Left lung (tissue), 4 donors: ENCODE measurements at regions not wholly inside any gene's neighbourhood (a gene's known extent, or its start where the extent isn't known, plus 50 kb on each side); places are given as distances from the start of the nearest gene placed in this dataset.

ENCODE experiments used
- ATAC-seq: fragments of 200-7000 bp; cut with Tn5 transposase; one replicate; pipeline ENCODE4 v1.9.1; 2020; ENCODE audit warnings: moderate library complexity
- DNase-seq, 4 donors: peaks; one replicate each; pipeline ENCODE4 v3.0.0-alpha.2; 2013 to 2020
- H3K27ac ChIP-seq, 2 donors: fragments of 200-600 bp; sonication (generic) in 1 of 2; one replicate each; pipeline versions ENCODE4 v1.5.0 to v1.8.0; 2020 to 2021
- H3K27me3 ChIP-seq, 2 donors: fragments of 200-600 bp; sonication (generic) in 1 of 2; one replicate each; pipeline versions ENCODE4 v1.5.0 to v1.8.0; 2020 to 2021
- H3K36me3 ChIP-seq, 2 donors: fragments of 200-600 bp; sonication (generic) in 1 of 2; one replicate each; pipeline versions ENCODE4 v1.5.0 to v1.8.0; 2020 to 2021
- H3K4me1 ChIP-seq, 2 donors: fragments of 200-600 bp; one replicate each; pipeline ENCODE4 v1.8.0; 2021
- H3K4me3 ChIP-seq, 2 donors: fragments of 200-600 bp; sonication (generic) in 1 of 2; one replicate each; pipeline versions ENCODE4 v1.5.0 to v1.8.0; 2020 to 2021; ENCODE audit warnings: mild to moderate bottlenecking in 1 of 2
- H3K9me3 ChIP-seq, 2 donors: fragments of 200-600 bp; sonication (generic) in 1 of 2; one replicate each; pipeline versions ENCODE4 v1.5.0 to v1.8.0; 2020 to 2021
- CTCF ChIP-seq, 2 donors: fragments of 200-600 bp; sonication (generic) in 1 of 2; IDR thresholded peaks; one replicate each; pipeline versions ENCODE4 v1.5.0 to v1.8.0; 2021; ENCODE audit warnings: antibody characterized with exemption in 2 of 2
- intact Hi-C, 2 donors: fragments of 100-400 bp; cut with DNase I; formaldehyde crosslinking; loops; one replicate each; pipeline versions ENCODE4 v1.11.2 to v1.14.2; 2022
- donor health status: DM: no; HTN: yes; CAD: no.
- donor health status: DM: no; HTN: no; CAD: no.

- peaks cover 0 to 40% of the 10 kb centered on the region in 2 donors for H3K9me3 ChIP-seq
- DNase-seq = no peak
- intact Hi-C loops = no loop called here
- no peaks in the 10 kb centered on the region for H3K27me3 ChIP-seq
- H3K27ac ChIP-seq = no peak overlapping the region
- H3K4me3 ChIP-seq = no peak overlapping the region
- no peaks in the 10 kb centered on the region for H3K4me1 ChIP-seq
- TF ChIP-seq CTCF (IDR thresholded peaks at IDR 0.05) = no peak
- ATAC-seq = no peak
- no peaks in the 10 kb centered on the region for H3K36me3 ChIP-seq
These were observed 111.7 kb upstream of the RAI14 start for GRCh38 chr5:34544403-34544802.

- Histone ChIP-seq H3K4me3 (no peak overlapping the region), H3K27ac (no peak overlapping the region), H3K36me3 (no peaks in the 10 kb centered on the region), H3K9me3 (peaks cover 0 to 40% of the 10 kb centered on the region in 2 donors), H3K27me3 (no peaks in the 10 kb centered on the region), H3K4me1 (no peaks in the 10 kb centered on the region)
- DNase-seq = no peak
- intact Hi-C loops = no loop called here
- TF ChIP-seq CTCF (IDR thresholded peaks at IDR 0.05) = no peak
- no peak for ATAC-seq
These were observed 111.0 kb upstream of the RAI14 start for GRCh38 chr5:34545164-34545563.

- Histone ChIP-seq H3K9me3 (peaks cover 0 to 40% of the 10 kb centered on the region in 2 donors), H3K36me3 (no peaks in the 10 kb centered on the region), H3K27me3 (no peaks in the 10 kb centered on the region), H3K4me3 (no peak overlapping the region), H3K4me1 (no peaks in the 10 kb centered on the region), H3K27ac (no peak overlapping the region)
- no peak for TF ChIP-seq CTCF (IDR thresholded peaks at IDR 0.05)
- ATAC-seq (no peak), DNase-seq (no peak)
- intact Hi-C loops = no loop called here
These were observed 110.5 kb upstream of the RAI14 start for GRCh38 chr5:34545626-34546025.

- Histone ChIP-seq H3K36me3 (no peaks in the 10 kb centered on the region), H3K4me3 (no peak overlapping the region), H3K4me1 (peaks cover 0 to 3% of the 10 kb centered on the region in 2 donors), H3K9me3 (peaks cover 0 to 40% of the 10 kb centered on the region in 2 donors), H3K27ac (no peak overlapping the region), H3K27me3 (no peaks in the 10 kb centered on the region)
- intact Hi-C loops = no loop called here
- DNase-seq = no peak
- no peak for TF ChIP-seq CTCF (IDR thresholded peaks at IDR 0.05)
- ATAC-seq = no peak
These were observed 108.6 kb upstream of the RAI14 start for GRCh38 chr5:34547300-34548085.

- intact Hi-C loops = no loop called here
- ATAC-seq (no peak), DNase-seq (no peak)
- Histone ChIP-seq H3K4me1 (peaks cover 0 to 3% of the 10 kb centered on the region in 2 donors), H3K27me3 (no peaks in the 10 kb centered on the region), H3K27ac (no peak overlapping the region), H3K4me3 (no peak overlapping the region), H3K9me3 (peaks cover 0 to 40% of the 10 kb centered on the region in 2 donors), H3K36me3 (no peaks in the 10 kb centered on the region)
- no peak for TF ChIP-seq CTCF (IDR thresholded peaks at IDR 0.05)
These were observed 108.1 kb upstream of the RAI14 start for GRCh38 chr5:34548086-34548403.
